Adrenal gland (tissue), 5 donors: ENCODE measurements at regions not wholly inside any gene's neighbourhood (a gene's known extent, or its start where the extent isn't known, plus 50 kb on each side); places are given as distances from the start of the nearest gene placed in this dataset.

ENCODE experiments used
- POLR2A ChIP-seq, 2 donors: fragments of 450-650 bp; IDR thresholded peaks; one replicate each; pipeline ENCODE4 v1.6.1; 2017; ENCODE audit warnings: antibody characterized with exemption in 2 of 2, mild to moderate bottlenecking in 2 of 2, moderate library complexity in 1 of 2
- TF ChIP-seq, protein P1 (sequence below), 6 experiments: fragments of 450-650 bp in 4 of 6; fragments of 200-600 bp in 2 of 6; sonication (generic) in 1 of 6; IDR thresholded peaks; 1 replicate in 5 of 6; 2 replicates in 1 of 6; pipeline versions ENCODE4 v1.5.1 to v1.8.0; 2016 to 2021; ENCODE audit warnings: antibody characterized with exemption in 6 of 6, mild to moderate bottlenecking in 2 of 6, moderate library complexity in 1 of 6
- donor health status: DM: no; HTN: no; CAD: no.

DNA sequence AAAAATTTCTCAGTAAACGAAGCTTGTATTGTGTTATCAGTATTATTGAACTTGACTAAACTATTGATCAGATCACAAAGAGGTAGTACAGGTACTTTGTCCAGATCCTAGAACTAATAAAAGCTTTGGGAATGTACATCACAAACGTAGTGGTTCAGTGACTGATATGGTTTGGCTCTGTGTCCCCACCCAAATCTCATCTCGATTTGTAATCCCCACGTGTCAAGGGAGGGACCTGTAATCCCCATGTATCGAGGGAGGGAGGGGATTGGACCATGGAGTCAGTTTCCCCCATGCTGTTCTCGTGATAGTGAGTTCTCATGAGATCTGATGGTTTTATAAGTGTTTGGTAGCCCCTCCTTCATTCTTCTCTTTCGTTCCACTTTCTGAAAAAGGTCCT lies 100.9 kb downstream of the ARRDC3 start:
- TF ChIP-seq, protein P1, sequence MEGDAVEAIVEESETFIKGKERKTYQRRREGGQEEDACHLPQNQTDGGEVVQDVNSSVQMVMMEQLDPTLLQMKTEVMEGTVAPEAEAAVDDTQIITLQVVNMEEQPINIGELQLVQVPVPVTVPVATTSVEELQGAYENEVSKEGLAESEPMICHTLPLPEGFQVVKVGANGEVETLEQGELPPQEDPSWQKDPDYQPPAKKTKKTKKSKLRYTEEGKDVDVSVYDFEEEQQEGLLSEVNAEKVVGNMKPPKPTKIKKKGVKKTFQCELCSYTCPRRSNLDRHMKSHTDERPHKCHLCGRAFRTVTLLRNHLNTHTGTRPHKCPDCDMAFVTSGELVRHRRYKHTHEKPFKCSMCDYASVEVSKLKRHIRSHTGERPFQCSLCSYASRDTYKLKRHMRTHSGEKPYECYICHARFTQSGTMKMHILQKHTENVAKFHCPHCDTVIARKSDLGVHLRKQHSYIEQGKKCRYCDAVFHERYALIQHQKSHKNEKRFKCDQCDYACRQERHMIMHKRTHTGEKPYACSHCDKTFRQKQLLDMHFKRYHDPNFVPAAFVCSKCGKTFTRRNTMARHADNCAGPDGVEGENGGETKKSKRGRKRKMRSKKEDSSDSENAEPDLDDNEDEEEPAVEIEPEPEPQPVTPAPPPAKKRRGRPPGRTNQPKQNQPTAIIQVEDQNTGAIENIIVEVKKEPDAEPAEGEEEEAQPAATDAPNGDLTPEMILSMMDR (IDR thresholded peaks at IDR 0.05), result no peak
- TF ChIP-seq POLR2A (IDR thresholded peaks at IDR 0.05), result no peak
